ENCODE measurements at regions not wholly inside any gene's neighbourhood (a gene's known extent, or its start where the extent isn't known, plus 50 kb on each side); places are given as distances from the start of the nearest gene placed in this dataset.
"Not testable (repeated sequence)": the region's sequence is repeated elsewhere in the genome, so short reads cannot be mapped to it uniquely, and the experiment has no call there.

GRCh38 chr11:67885574-67885973 is 118.3 kb downstream of the UNC93B1 start:
- TF ChIP-seq, protein P1, sequence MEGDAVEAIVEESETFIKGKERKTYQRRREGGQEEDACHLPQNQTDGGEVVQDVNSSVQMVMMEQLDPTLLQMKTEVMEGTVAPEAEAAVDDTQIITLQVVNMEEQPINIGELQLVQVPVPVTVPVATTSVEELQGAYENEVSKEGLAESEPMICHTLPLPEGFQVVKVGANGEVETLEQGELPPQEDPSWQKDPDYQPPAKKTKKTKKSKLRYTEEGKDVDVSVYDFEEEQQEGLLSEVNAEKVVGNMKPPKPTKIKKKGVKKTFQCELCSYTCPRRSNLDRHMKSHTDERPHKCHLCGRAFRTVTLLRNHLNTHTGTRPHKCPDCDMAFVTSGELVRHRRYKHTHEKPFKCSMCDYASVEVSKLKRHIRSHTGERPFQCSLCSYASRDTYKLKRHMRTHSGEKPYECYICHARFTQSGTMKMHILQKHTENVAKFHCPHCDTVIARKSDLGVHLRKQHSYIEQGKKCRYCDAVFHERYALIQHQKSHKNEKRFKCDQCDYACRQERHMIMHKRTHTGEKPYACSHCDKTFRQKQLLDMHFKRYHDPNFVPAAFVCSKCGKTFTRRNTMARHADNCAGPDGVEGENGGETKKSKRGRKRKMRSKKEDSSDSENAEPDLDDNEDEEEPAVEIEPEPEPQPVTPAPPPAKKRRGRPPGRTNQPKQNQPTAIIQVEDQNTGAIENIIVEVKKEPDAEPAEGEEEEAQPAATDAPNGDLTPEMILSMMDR (IDR thresholded peaks at IDR 0.05) = not testable (repeated sequence)
- not testable (repeated sequence) for TF ChIP-seq POLR2AphosphoS5 (IDR thresholded peaks at IDR 0.05)
